Lung (tissue), 11 donors: ENCODE measurements at regions not wholly inside any gene's neighbourhood (a gene's known extent, or its start where the extent isn't known, plus 50 kb on each side); places are given as distances from the start of the nearest gene placed in this dataset.

Experiments
- ATAC-seq: fragments of 200-7000 bp; cut with Tn5 transposase; one replicate; pipeline ENCODE4 v1.9.1; 2020; ENCODE audit warnings: moderate number of reproducible peaks; ENCODE audit not compliant: insufficient read depth, low FRiP score
- DNase-seq, 3 donors: peaks; one replicate each; pipeline ENCODE4 v3.0.0-alpha.2; 2013 to 2017
- H3K27ac ChIP-seq, 2 donors: one replicate each; pipeline ENCODE4 v1.5.1; 2013; ENCODE audit warnings: mild to moderate bottlenecking in 2 of 2, moderate library complexity in 2 of 2, control low read depth in 1 of 2, inconsistent platforms in 1 of 2, low read depth in 1 of 2, low read length in 1 of 2
- H3K27me3 ChIP-seq, 3 donors: one replicate each; pipeline ENCODE4 v1.5.1; 2013; ENCODE audit warnings: low read length in 2 of 3; ENCODE audit not compliant: control insufficient read depth in 3 of 3, insufficient read depth in 3 of 3
- H3K36me3 ChIP-seq, 4 donors: one replicate each; pipeline ENCODE4 v1.5.1; 2013; ENCODE audit warnings: low read length in 4 of 4, mild to moderate bottlenecking in 1 of 4, moderate library complexity in 1 of 4; ENCODE audit not compliant: control insufficient read depth in 4 of 4, insufficient read depth in 4 of 4
- H3K4me1 ChIP-seq, 5 donors: one replicate each; pipeline ENCODE4 v1.5.1; 2013; ENCODE audit warnings: low read length in 5 of 5, mild to moderate bottlenecking in 2 of 5, moderate library complexity in 1 of 5; ENCODE audit not compliant: control insufficient read depth in 5 of 5, insufficient read depth in 5 of 5
- H3K4me3 ChIP-seq: one replicate; pipeline ENCODE4 v1.5.1; 2013; ENCODE audit warnings: mild to moderate bottlenecking, control low read depth, moderate library complexity
- H3K9ac ChIP-seq, 2 donors: one replicate each; pipeline ENCODE4 v1.5.1; 2013; ENCODE audit warnings: low read length in 2 of 2, control low read depth in 1 of 2; ENCODE audit not compliant: insufficient read depth in 1 of 2
- H3K9me3 ChIP-seq, 4 donors: one replicate each; pipeline ENCODE4 v1.5.1; 2013; ENCODE audit warnings: low read length in 3 of 4, mild to moderate bottlenecking in 1 of 4, moderate library complexity in 1 of 4; ENCODE audit not compliant: control insufficient read depth in 4 of 4, insufficient read depth in 3 of 4
- WGBS, 2 donors: extraction: QIAGEN DNeasy Blood & Tissue Kit; methylation state at CpG; one replicate each; pipeline ENCODE4 v1.1.7; 2013; 5-methylcytosine and 5-hydroxymethylcytosine counted together
- TF ChIP-seq, protein P1 (sequence below): IDR thresholded peaks from 2 replicates; pipeline ENCODE4 v1.5.1; 2012; ENCODE audit warnings: mild to moderate bottlenecking; ENCODE audit errors: control extremely low read depth, extremely low read depth
- donor health status: control.
- donor health status: control.
- donor health status: Bipolar disorder and iron deficiency.
- donor health status: healthy.
- donor health status: DM: yes; HTN: yes; CAD: no.

DNA sequence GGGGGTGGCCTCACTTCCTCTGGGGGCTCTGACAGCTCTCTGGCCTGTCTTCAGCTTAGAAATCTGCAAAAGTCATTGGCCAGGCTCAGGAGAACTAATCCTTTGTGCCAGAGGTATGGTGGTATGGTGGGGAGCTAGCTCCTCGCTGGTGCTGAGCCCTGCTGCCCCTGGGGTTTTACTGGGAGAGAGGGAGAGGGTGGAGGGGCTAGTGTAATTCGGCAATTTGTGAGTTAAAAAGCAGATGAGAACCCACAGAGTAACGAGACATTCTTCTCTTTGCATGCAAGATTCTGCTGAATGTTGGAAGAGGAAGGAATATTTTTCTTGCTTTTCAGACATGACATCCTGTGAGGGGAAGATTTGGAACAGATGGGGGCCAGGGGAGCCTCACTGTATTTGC lies 65.5 kb upstream of the SPRY4 start:
- Histone ChIP-seq H3K9me3 (peaks cover 0 to 1% (median 0%) of the 10 kb centered on the region in 4 donors), H3K36me3 (no peaks in the 10 kb centered on the region), H3K4me1 (peaks cover 0 to 47% (median 31%) of the 10 kb centered on the region in 5 donors), H3K27ac (peak overlapping the region in 1 of 2 donors; percentile 68), H3K4me3 (no peak overlapping the region), H3K9ac (peak overlapping the region in 1 of 2 donors; percentile 4), H3K27me3 (no peaks in the 10 kb centered on the region)
- TF ChIP-seq, protein P1, sequence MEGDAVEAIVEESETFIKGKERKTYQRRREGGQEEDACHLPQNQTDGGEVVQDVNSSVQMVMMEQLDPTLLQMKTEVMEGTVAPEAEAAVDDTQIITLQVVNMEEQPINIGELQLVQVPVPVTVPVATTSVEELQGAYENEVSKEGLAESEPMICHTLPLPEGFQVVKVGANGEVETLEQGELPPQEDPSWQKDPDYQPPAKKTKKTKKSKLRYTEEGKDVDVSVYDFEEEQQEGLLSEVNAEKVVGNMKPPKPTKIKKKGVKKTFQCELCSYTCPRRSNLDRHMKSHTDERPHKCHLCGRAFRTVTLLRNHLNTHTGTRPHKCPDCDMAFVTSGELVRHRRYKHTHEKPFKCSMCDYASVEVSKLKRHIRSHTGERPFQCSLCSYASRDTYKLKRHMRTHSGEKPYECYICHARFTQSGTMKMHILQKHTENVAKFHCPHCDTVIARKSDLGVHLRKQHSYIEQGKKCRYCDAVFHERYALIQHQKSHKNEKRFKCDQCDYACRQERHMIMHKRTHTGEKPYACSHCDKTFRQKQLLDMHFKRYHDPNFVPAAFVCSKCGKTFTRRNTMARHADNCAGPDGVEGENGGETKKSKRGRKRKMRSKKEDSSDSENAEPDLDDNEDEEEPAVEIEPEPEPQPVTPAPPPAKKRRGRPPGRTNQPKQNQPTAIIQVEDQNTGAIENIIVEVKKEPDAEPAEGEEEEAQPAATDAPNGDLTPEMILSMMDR, result no peak
- peak in 1 of 3 donors; percentile 70 for DNase-seq
- ATAC-seq, result no peak
- WGBS, 2 donors, result 7 to 18% methylated on average over 3 of the region's 3 CpGs

DNA sequence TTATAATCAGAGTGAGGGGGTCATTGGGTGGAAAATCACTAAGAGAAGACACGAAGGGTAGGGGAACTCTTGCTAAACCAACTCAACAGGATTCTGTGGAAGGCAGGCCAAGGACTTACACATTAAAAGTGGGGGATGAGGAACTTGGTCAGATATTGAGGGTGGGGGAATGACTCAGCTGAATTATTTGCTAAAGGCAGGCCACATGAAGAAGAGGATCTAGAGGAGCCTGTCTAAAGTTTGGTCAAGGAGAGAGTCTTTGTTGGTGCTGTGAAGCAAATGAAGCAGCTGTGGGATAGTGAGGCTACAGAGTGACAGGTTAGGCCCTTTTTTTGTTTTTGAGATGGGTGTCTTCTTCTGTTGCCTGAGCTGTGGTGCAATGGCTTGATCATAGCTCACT lies 63.9 kb upstream of the SPRY4 start:
- no peak for ATAC-seq
- no peaks in the 10 kb centered on the region for H3K36me3 ChIP-seq
- no peak overlapping the region for H3K4me3 ChIP-seq
- TF ChIP-seq, protein P1, result no peak
- no peaks in the 10 kb centered on the region for H3K27me3 ChIP-seq
- peaks cover 0 to 54% (median 34%) of the 10 kb centered on the region in 5 donors for H3K4me1 ChIP-seq
- WGBS, 2 donors, result 17 to 52% methylated on average over 1 of the region's 1 CpG
- peaks cover 0 to 1% (median 0%) of the 10 kb centered on the region in 4 donors for H3K9me3 ChIP-seq
- H3K9ac ChIP-seq, result no peak overlapping the region
- peak overlapping the region in 1 of 2 donors; percentile 10 for H3K27ac ChIP-seq
- no peak for DNase-seq

DNA sequence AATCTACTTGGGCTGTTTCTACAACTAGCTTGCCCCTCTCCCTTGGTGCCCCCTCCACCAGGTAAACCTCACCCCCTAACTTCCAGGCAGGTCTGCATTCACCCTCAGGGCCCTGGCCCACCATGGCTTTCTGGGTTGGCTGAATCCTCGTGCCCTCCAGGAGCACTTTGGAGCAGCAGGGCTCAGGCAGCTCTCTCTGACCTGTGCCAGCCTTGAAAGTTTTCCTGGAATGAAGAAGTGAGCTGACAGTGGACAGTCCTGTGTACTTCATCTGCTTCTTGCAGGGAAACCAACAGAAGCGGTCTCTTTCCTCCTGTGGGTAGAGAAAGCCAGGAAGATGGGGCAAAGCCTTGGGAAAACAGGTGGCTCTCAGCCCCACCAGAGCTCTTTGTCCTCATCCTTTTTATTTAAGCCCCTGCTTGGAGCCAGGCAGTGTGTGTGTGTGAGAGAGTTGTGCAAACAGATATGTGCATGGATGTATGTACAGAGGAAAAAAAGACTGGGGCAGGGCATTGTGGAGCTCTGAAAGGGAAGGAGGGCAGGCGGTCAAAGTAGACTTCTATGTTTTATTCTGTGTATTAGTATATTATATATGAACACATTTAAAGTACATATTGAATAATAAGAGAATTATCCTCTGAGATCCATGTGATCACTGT lies 62.3 kb upstream of the SPRY4 start:
- H3K9ac ChIP-seq, result peak overlapping the region in 1 of 2 donors; percentile 47
- no peaks in the 10 kb centered on the region for H3K27me3 ChIP-seq
- DNase-seq (no peak), ATAC-seq (peak; percentile 7)
- TF ChIP-seq, protein P1, result no peak
- H3K36me3 ChIP-seq, result no peaks in the 10 kb centered on the region
- peaks cover 0 to 54% (median 34%) of the 10 kb centered on the region in 5 donors for H3K4me1 ChIP-seq
- WGBS, 2 donors, result 68 to 85% methylated on average over 3 of the region's 3 CpGs
- peak overlapping the region in 1 of 2 donors; percentile 79 for H3K27ac ChIP-seq
- H3K9me3 ChIP-seq, result peaks cover 0 to 1% (median 0%) of the 10 kb centered on the region in 4 donors
- H3K4me3 ChIP-seq, result no peak overlapping the region
